IMR-90 (cell line): ENCODE measurements at regions not wholly inside any gene's neighbourhood (a gene's known extent, or its start where the extent isn't known, plus 50 kb on each side); places are given as distances from the start of the nearest gene placed in this dataset.

ENCODE experiments used
- ATAC-seq: fragments of 200-7000 bp; cut with Tn5 transposase; 2 replicates; pipeline ENCODE4 v1.9.1; 2020; ENCODE audit warnings: low read depth, mild to moderate bottlenecking, moderate library complexity
- BruUV-seq: library from RNA; stranded (reverse); fragments of 400-500 nt; replicated peaks from 2 replicates; lab custom pipeline; 2021; lab: Mats Ljungman, UMichigan
- CTCF ChIA-PET: fragments of 300-600 bp; formaldehyde crosslinking; extraction: SDS; loops from one replicate; lab custom pipeline; 2021; ENCODE audit warnings: antibody characterized with exemption; lab: Yijun Ruan, JAX
- POLR2A ChIA-PET: fragments of 300-600 bp; sonication (Branson Sonifier 250); formaldehyde crosslinking; loops from one replicate; lab custom pipeline; 2022; ENCODE audit warnings: antibody characterized with exemption; ENCODE audit not compliant: unreplicated experiment; lab: Charles Lee
- DNase-seq: peaks from one replicate; pipeline ENCODE4 v3.0.0; 2013
- H2AFZ ChIP-seq: replicated peaks from 2 replicates; pipeline ENCODE3; 2013; ENCODE audit warnings: low read length, mild to moderate bottlenecking; ENCODE audit not compliant: poor library complexity
- H2AK5ac ChIP-seq: 2 replicates; pipeline ENCODE4 v1.6.1; 2013; ENCODE audit warnings: low read depth, low read length, inconsistent platforms
- H2AK9ac ChIP-seq: replicated peaks from 2 replicates; pipeline ENCODE3; 2013; ENCODE audit warnings: mild to moderate bottlenecking, low read depth, low read length, moderate library complexity; ENCODE audit not compliant: poor library complexity
- H2BK120ac ChIP-seq: 2 replicates; pipeline ENCODE4 v1.6.1; 2013; ENCODE audit warnings: low read depth, low read length, inconsistent platforms
- H2BK15ac ChIP-seq: 3 replicates; pipeline ENCODE4 v1.6.1; 2013; ENCODE audit warnings: low read depth, low read length, inconsistent platforms
- H2BK20ac ChIP-seq: 2 replicates; pipeline ENCODE4 v1.6.1; 2013; ENCODE audit warnings: low read depth, mild to moderate bottlenecking, inconsistent platforms, low read length, moderate library complexity
- H2BK5ac ChIP-seq: 2 replicates; pipeline ENCODE4 v1.6.1; 2013; ENCODE audit warnings: mild to moderate bottlenecking, low read depth, low read length, inconsistent platforms; ENCODE audit not compliant: poor library complexity, severe bottlenecking
- H3K14ac ChIP-seq: replicated peaks from 2 replicates; pipeline ENCODE4 v1.6.1; 2013; ENCODE audit warnings: low read depth, low read length, inconsistent platforms
- H3K18ac ChIP-seq: 2 replicates; pipeline ENCODE4 v1.6.1; 2013; ENCODE audit warnings: low read depth, low read length, control low read depth
- H3K23ac ChIP-seq: 2 replicates; pipeline ENCODE4 v1.6.1; 2013; ENCODE audit warnings: low read depth, low read length, inconsistent platforms
- H3K27ac ChIP-seq: 2 replicates; pipeline ENCODE4 v1.5.1; 2013; ENCODE audit warnings: mild to moderate bottlenecking, control low read depth, low read length; ENCODE audit not compliant: insufficient read depth
- H3K27me3 ChIP-seq: 2 replicates; pipeline ENCODE4 v1.6.1; 2013; ENCODE audit warnings: low read length; ENCODE audit not compliant: control insufficient read depth, insufficient read depth
- H3K36me3 ChIP-seq: 2 replicates; pipeline ENCODE4 v1.6.1; 2013; ENCODE audit warnings: low read length, mixed read lengths; ENCODE audit not compliant: control insufficient read depth, insufficient read depth
- H3K4ac ChIP-seq: 2 replicates; pipeline ENCODE4 v1.6.1; 2013; ENCODE audit warnings: low read depth, low read length, inconsistent platforms
- H3K4me1 ChIP-seq: 2 replicates; pipeline ENCODE4 v1.6.1; 2013; ENCODE audit warnings: low read length, mixed read lengths; ENCODE audit not compliant: control insufficient read depth, insufficient read depth
- H3K4me2 ChIP-seq: 2 replicates; pipeline ENCODE4 v1.6.1; 2013; ENCODE audit warnings: low read depth, mild to moderate bottlenecking, control low read depth, low read length, moderate library complexity
- H3K4me3 ChIP-seq: 2 replicates; pipeline ENCODE4 v1.5.1; 2013; ENCODE audit warnings: low read depth, mild to moderate bottlenecking, control low read depth, low read length, moderate library complexity; ENCODE audit not compliant: insufficient read depth
- H3K56ac ChIP-seq: 2 replicates; pipeline ENCODE4 v1.6.1; 2013; ENCODE audit warnings: low read length, inconsistent platforms; ENCODE audit not compliant: insufficient read depth; ENCODE audit errors: extremely low read depth
- H3K79me1 ChIP-seq, 2 experiments: 2 replicates each; pipeline ENCODE4 v1.6.1; 2013; ENCODE audit warnings: low read length in 2 of 2, inconsistent platforms in 1 of 2, low read depth in 1 of 2
- H3K9ac ChIP-seq: 2 replicates; pipeline ENCODE4 v1.6.1; 2013; ENCODE audit warnings: low read depth, low read length, control low read depth
- H3K9me1 ChIP-seq: 2 replicates; pipeline ENCODE4 v1.6.1; 2013; ENCODE audit warnings: low read length, inconsistent platforms; ENCODE audit not compliant: insufficient read depth
- H3K9me3 ChIP-seq: 2 replicates; pipeline ENCODE4 v1.6.1; 2013; ENCODE audit warnings: low read length; ENCODE audit not compliant: control insufficient read depth, insufficient read depth
- H4K20me1 ChIP-seq: 2 replicates; pipeline ENCODE4 v1.6.1; 2013; ENCODE audit warnings: low read length, inconsistent platforms; ENCODE audit not compliant: insufficient read depth
- H4K5ac ChIP-seq: 2 replicates; pipeline ENCODE4 v1.6.1; 2013; ENCODE audit warnings: mild to moderate bottlenecking, low read depth, low read length, control low read depth
- H4K8ac ChIP-seq, 2 experiments: 2 replicates each; pipeline ENCODE4 v1.6.1; 2013; ENCODE audit warnings: low read depth in 2 of 2, low read length in 2 of 2, control low read depth in 1 of 2, inconsistent platforms in 1 of 2
- H4K91ac ChIP-seq: 2 replicates; pipeline ENCODE4 v1.6.1; 2013; ENCODE audit warnings: low read depth, low read length, inconsistent platforms; ENCODE audit not compliant: insufficient read depth
- CEBPB ChIP-seq: IDR thresholded peaks from 2 replicates; pipeline ENCODE4 v1.6.1; 2012; ENCODE audit warnings: low read depth, low read length, improper control_type of control experiment
- CTCF ChIP-seq: conservative IDR thresholded peaks from 2 replicates; pipeline ENCODE4 v1.5.1; 2012; ENCODE audit warnings: mild to moderate bottlenecking, low read depth, low read length, improper control_type of control experiment
- RFX5 ChIP-seq: IDR thresholded peaks from 2 replicates; pipeline ENCODE4 v1.8.0; 2012; ENCODE audit warnings: low read depth, mild to moderate bottlenecking, low read length, moderate library complexity
- WGBS, 2 experiments: methylation state at CpG; one replicate each; pipeline versions ENCODE4 v1.1.5 to v1.1.7; 2013; ENCODE audit warnings: missing lambda C conversion rate in 2 of 2; ENCODE audit not compliant: insufficient read length in 1 of 2; ENCODE audit errors: extremely low coverage in 2 of 2; 5-methylcytosine and 5-hydroxymethylcytosine counted together
- dilution Hi-C: fragments of 300-500 bp; cut with HindIII; formaldehyde crosslinking; loops from one replicate; pipeline ENCODE4 v1.14.3; 2018; ENCODE audit warnings: low sequenced_read_pairs; ENCODE audit not compliant: unreplicated experiment
- in situ Hi-C: fragments of 300-500 bp; cut with MboI; formaldehyde crosslinking; loops from 3 replicates; pipeline ENCODE4 v1.14.3; 2019; ENCODE audit warnings: low sequenced_read_pairs, inconsistent platforms, mixed read lengths
- intact Hi-C: fragments of 100-400 bp; cut with micrococcal nuclease; formaldehyde crosslinking; loops from 2 replicates; pipeline ENCODE4 v1.10.0; 2022

GRCh38 chr2:8316356-8316755 is 365.5 kb upstream of the ID2 start:
- intact Hi-C loops (no loop called here), in situ Hi-C loops (no loop called here), dilution Hi-C loops (no loop called here)
- no peaks in the 10 kb centered on the region for H3K36me3 ChIP-seq
- H3K9ac ChIP-seq, result no peak overlapping the region
- H3K27me3 ChIP-seq, result peaks cover 4% of the 10 kb centered on the region
- H3K27ac ChIP-seq, result no peak overlapping the region
- no peak overlapping the region for H4K91ac ChIP-seq
- ChIA-PET CTCF (no interaction called here), POLR2A (no interaction called here)
- H4K5ac ChIP-seq, result no peak overlapping the region
- H3K4me3 ChIP-seq, result no peak overlapping the region
- no peak overlapping the region for H2AFZ ChIP-seq
- H2BK20ac ChIP-seq, result no peak overlapping the region
- no peaks in the 10 kb centered on the region for H4K20me1 ChIP-seq
- H3K9me1 ChIP-seq, result peaks cover 3% of the 10 kb centered on the region; the same call in 1 of the 2 replicates
- BruUV-seq, result no TSS peak
- no peak overlapping the region for H2BK120ac ChIP-seq
- H3K14ac ChIP-seq, result no peak overlapping the region
- no peak overlapping the region for H2BK15ac ChIP-seq
- H3K4me2 ChIP-seq, result no peak overlapping the region
- DNase-seq (no peak), ATAC-seq (no peak)
- no peak overlapping the region for H2AK9ac ChIP-seq
- no peak overlapping the region for H3K56ac ChIP-seq
- TF ChIP-seq CEBPB (no peak), RFX5 (no peak), CTCF (no peak)
- H2BK5ac ChIP-seq, result no peak overlapping the region
- no peak overlapping the region for H3K4ac ChIP-seq
- no peaks in the 10 kb centered on the region for H3K79me1 ChIP-seq
- no peak overlapping the region for H2AK5ac ChIP-seq
- no CpG with 5 or more reads among the region's 1 CpG for WGBS, 2 experiments
- H4K8ac ChIP-seq, result no peak overlapping the region
- H3K18ac ChIP-seq, result no peak overlapping the region
- no peak overlapping the region for H3K23ac ChIP-seq
- H3K4me1 ChIP-seq, result peaks cover 4% of the 10 kb centered on the region; the same call in 1 of the 2 replicates
- no peaks in the 10 kb centered on the region for H3K9me3 ChIP-seq
